T-cell (primary cell): ENCODE measurements at regions not wholly inside any gene's neighbourhood (a gene's known extent, or its start where the extent isn't known, plus 50 kb on each side); places are given as distances from the start of the nearest gene placed in this dataset.

Experiments
- ATAC-seq, 4 experiments: fragments of 200-7000 bp in 3 of 4; fragments of 150-1000 bp in 1 of 4; cut with Tn5 transposase; replicated peaks in 1 of 4; 1 replicate in 3 of 4; 2 replicates in 1 of 4; pipeline ENCODE4 v1.10.0; 2021; ENCODE audit warnings: moderate library complexity in 3 of 4, mild to moderate bottlenecking in 2 of 4, moderate number of reproducible peaks in 1 of 4
- CTCF ChIA-PET, 2 donors: fragments of 300-600 bp; sonication (Branson Sonifier 250); formaldehyde crosslinking; loops; one replicate each; lab custom pipeline; 2022; ENCODE audit warnings: antibody characterized with exemption in 2 of 2; lab: Charles Lee
- POLR2A ChIA-PET, 2 donors: fragments of 300-600 bp; sonication (Branson Sonifier 250); formaldehyde crosslinking; loops; one replicate each; lab custom pipeline; 2022; ENCODE audit warnings: antibody characterized with exemption in 2 of 2; lab: Charles Lee
- DNase-seq, 35 experiments: peaks; one replicate each; pipeline versions ENCODE4 v3.0.0 to v3.0.0-alpha.2; 2013 to 2023
- H3K27ac ChIP-seq: one replicate; pipeline ENCODE4 v1.5.1; 2013; ENCODE audit warnings: low read length
- H3K27me3 ChIP-seq, 2 experiments: replicated peaks in 1 of 2; 1 replicate in 1 of 2; 2 replicates in 1 of 2; pipeline versions ENCODE4 v1.6.1 to v1.7.0; 2013; ENCODE audit warnings: low read length in 1 of 2, mixed read lengths in 1 of 2; ENCODE audit not compliant: control insufficient read depth in 2 of 2, insufficient read depth in 2 of 2; ENCODE audit errors: extremely low read depth in 1 of 2
- H3K36me3 ChIP-seq, 2 donors: 1 replicate in 1 of 2; 2 replicates in 1 of 2; pipeline versions ENCODE4 v1.6.1 to v1.7.0; 2013; ENCODE audit warnings: low read length in 1 of 2; ENCODE audit not compliant: control insufficient read depth in 2 of 2, insufficient read depth in 1 of 2; ENCODE audit errors: extremely low read depth in 1 of 2
- H3K4me1 ChIP-seq, 2 experiments: 1 replicate in 1 of 2; 2 replicates in 1 of 2; pipeline versions ENCODE4 v1.6.1 to v1.7.0; 2013; ENCODE audit warnings: low read length in 2 of 2, mixed read lengths in 1 of 2; ENCODE audit not compliant: insufficient read depth in 2 of 2, control insufficient read depth in 1 of 2; ENCODE audit errors: extremely low read depth in 1 of 2
- H3K4me3 ChIP-seq, 2 donors: 1 replicate in 1 of 2; 2 replicates in 1 of 2; pipeline versions ENCODE4 v1.5.1 to v1.7.0; 2013; ENCODE audit warnings: mild to moderate bottlenecking in 2 of 2, low read length in 1 of 2, moderate library complexity in 1 of 2; ENCODE audit not compliant: control insufficient read depth in 1 of 2; ENCODE audit errors: extremely low read depth in 1 of 2
- H3K9me3 ChIP-seq: 2 replicates; pipeline ENCODE4 v1.7.0; 2013
- H3K27ac Mint-ChIP-seq, 2 donors: one replicate each; pipeline ENCODE4 v1.8.0; 2020 to 2021; ENCODE audit warnings: mild to moderate bottlenecking in 2 of 2, mixed read lengths in 2 of 2
- H3K27me3 Mint-ChIP-seq, 2 donors: one replicate each; pipeline ENCODE4 v1.8.0; 2021 to 2022; ENCODE audit warnings: mixed read lengths in 2 of 2
- H3K36me3 Mint-ChIP-seq: one replicate; pipeline ENCODE4 v1.8.0; 2021; ENCODE audit warnings: mixed read lengths
- H3K4me1 Mint-ChIP-seq, 3 donors: one replicate each; pipeline ENCODE4 v1.8.0; 2020 to 2022; ENCODE audit warnings: mixed read lengths in 3 of 3, mild to moderate bottlenecking in 1 of 3
- H3K4me3 Mint-ChIP-seq, 3 donors: one replicate each; pipeline ENCODE4 v1.8.0; 2020 to 2022; ENCODE audit warnings: mild to moderate bottlenecking in 3 of 3, mixed read lengths in 3 of 3, moderate library complexity in 3 of 3
- H3K9me3 Mint-ChIP-seq, 3 donors: one replicate each; pipeline ENCODE4 v1.8.0; 2020 to 2022; ENCODE audit warnings: mixed read lengths in 3 of 3
- WGBS: methylation state at CpG from one replicate; pipeline ENCODE4 v1.1.5; 2013; ENCODE audit warnings: missing lambda C conversion rate; ENCODE audit not compliant: insufficient coverage; 5-methylcytosine and 5-hydroxymethylcytosine counted together

DNA sequence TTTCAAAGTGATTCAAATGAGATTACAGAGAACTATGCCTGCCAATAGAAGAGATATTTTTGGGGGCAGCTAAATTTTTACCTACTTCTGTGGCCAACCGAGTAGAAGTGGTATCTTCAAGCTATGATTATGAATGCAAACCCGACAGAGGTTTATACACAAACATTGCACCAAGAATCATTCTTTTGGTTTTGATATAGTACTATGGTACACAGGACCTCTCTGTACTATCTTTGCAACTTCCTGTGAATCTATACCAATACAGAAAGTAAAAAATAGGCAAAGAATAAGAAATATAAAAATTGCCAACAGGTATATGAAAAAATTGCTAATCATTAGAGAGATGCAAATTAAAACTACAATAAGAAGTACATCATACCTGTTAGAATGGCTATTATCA is 103.2 kb upstream of the VIPR2 start:
- no peaks in the 10 kb centered on the region for H3K36me3 Mint-ChIP-seq
- no peak overlapping the region for H3K4me3 Mint-ChIP-seq
- no peak overlapping the region for H3K27ac ChIP-seq
- no peak for DNase-seq
- POLR2A ChIA-PET, result interaction anchor here in 1 of 2 donors (0.5 kb wide), 1 partner anchor 106 kb away, joined by 3 read pairs; no protein-coding TSS in a partner anchor
- peaks cover 3 to 19% of the 10 kb centered on the region in 2 donors for H3K27me3 Mint-ChIP-seq
- WGBS, result no CpG with 5 or more reads among the region's 2 CpGs
- peaks cover 0 to 3% of the 10 kb centered on the region in 2 experiments for H3K4me1 ChIP-seq
- no peaks in the 10 kb centered on the region for H3K36me3 ChIP-seq
- H3K9me3 Mint-ChIP-seq, result no peaks in the 10 kb centered on the region
- H3K4me3 ChIP-seq, result no peak overlapping the region
- no peak for ATAC-seq
- CTCF ChIA-PET, result no interaction called here
- no peaks in the 10 kb centered on the region for H3K9me3 ChIP-seq
- H3K27ac Mint-ChIP-seq, result no peak overlapping the region
- no peaks in the 10 kb centered on the region for H3K27me3 ChIP-seq
- peaks cover 0 to 5% (median 0%) of the 10 kb centered on the region in 3 donors for H3K4me1 Mint-ChIP-seq

DNA sequence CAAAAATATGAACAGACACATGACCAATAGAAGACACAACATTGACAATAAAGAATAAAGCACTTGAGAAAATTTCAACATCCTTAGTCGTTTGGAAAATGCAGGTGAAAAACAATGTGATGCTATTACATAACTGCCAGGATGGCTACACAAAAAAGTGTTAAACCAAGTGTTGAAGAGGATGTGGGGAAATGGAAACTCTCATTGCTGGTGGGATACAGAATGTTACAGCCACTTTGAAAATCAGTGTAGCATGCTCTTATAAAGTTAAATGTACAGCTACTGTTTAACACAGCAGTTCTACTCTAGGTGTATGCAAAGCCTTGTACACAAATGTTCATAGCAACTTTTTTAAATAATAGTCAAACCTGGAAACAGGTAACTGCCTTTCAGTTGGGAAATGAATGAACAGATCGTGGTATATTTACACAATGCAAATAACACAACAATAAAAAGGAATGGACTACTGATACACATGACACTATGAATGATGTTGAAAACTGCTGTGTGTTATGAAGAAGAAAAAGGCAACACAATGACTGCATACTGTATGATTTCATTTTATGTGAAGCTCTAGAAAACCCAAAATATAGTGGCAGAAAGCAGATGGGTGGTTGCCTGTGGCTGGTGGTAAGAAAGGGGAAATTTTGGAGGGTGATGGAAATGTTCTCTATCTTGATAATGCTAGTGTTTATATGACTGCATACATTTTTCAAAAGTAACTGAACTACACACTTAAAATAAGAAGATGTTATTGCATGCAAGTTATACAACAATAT is 102.2 kb upstream of the VIPR2 start:
- H3K9me3 ChIP-seq, result no peaks in the 10 kb centered on the region
- CTCF ChIA-PET, result no interaction called here
- Mint-ChIP-seq H3K27me3 (peaks cover 0 to 12% of the 10 kb centered on the region in 2 donors), H3K36me3 (no peaks in the 10 kb centered on the region), H3K4me1 (peaks cover 0 to 5% (median 0%) of the 10 kb centered on the region in 3 donors), H3K27ac (no peak overlapping the region), H3K9me3 (no peaks in the 10 kb centered on the region), H3K4me3 (no peak overlapping the region)
- H3K4me3 ChIP-seq, result no peak overlapping the region
- no peak overlapping the region for H3K27ac ChIP-seq
- H3K27me3 ChIP-seq, result no peaks in the 10 kb centered on the region
- 40% methylated on average over 1 of the region's 2 CpGs for WGBS
- POLR2A ChIA-PET, result no interaction called here
- no peaks in the 10 kb centered on the region for H3K36me3 ChIP-seq
- no peaks in the 10 kb centered on the region for H3K4me1 ChIP-seq
- ATAC-seq (no peak), DNase-seq (no peak)

DNA sequence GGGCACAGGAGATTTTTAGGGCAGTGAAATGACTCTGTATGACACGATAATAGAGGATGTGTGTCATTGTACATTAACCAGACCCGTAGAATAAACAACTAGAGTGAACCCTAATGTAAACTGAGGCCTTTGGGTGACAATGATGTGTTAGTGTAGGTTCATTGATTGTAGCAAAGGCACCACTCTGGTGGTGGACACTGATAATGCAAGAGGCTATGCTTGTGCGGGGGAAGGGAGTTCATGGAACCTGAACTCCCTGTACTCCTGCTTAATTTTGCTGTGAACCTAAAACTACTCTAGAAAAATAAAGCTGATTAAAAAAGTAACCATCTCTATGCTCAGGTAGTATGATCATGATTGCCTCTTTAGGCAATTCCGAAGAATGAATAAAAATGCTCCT is 96.3 kb upstream of the VIPR2 start:
- H3K4me1 ChIP-seq, result no peaks in the 10 kb centered on the region
- Mint-ChIP-seq H3K27me3 (peaks cover 36 to 38% of the 10 kb centered on the region in 2 donors), H3K4me3 (no peak overlapping the region), H3K4me1 (peaks cover 0 to 4% (median 0%) of the 10 kb centered on the region in 3 donors), H3K27ac (no peak overlapping the region), H3K36me3 (no peaks in the 10 kb centered on the region), H3K9me3 (no peaks in the 10 kb centered on the region)
- H3K27me3 ChIP-seq, result peaks cover 0 to 12% of the 10 kb centered on the region in 2 experiments
- CTCF ChIA-PET, result no interaction called here
- no peaks in the 10 kb centered on the region for H3K36me3 ChIP-seq
- ATAC-seq (no peak), DNase-seq (no peak)
- H3K4me3 ChIP-seq, result no peak overlapping the region
- POLR2A ChIA-PET, result no interaction called here
- WGBS, result 90% methylated on average over 2 of the region's 4 CpGs
- H3K27ac ChIP-seq, result no peak overlapping the region
- no peaks in the 10 kb centered on the region for H3K9me3 ChIP-seq

- H3K27me3 Mint-ChIP-seq, result peaks cover 38 to 39% of the 10 kb centered on the region in 2 donors
- ATAC-seq (no peak), DNase-seq (no peak)
- ChIA-PET CTCF (no interaction called here), POLR2A (no interaction called here)
- Histone ChIP-seq H3K27ac (no peak overlapping the region), H3K27me3 (peaks cover 0 to 18% of the 10 kb centered on the region in 2 experiments), H3K4me1 (no peaks in the 10 kb centered on the region), H3K4me3 (no peak overlapping the region), H3K9me3 (no peaks in the 10 kb centered on the region), H3K36me3 (no peaks in the 10 kb centered on the region)
- H3K4me1 Mint-ChIP-seq, result peaks cover 0 to 4% (median 0%) of the 10 kb centered on the region in 3 donors
- H3K27ac Mint-ChIP-seq, result no peak overlapping the region
- H3K4me3 Mint-ChIP-seq, result no peak overlapping the region
- H3K36me3 Mint-ChIP-seq, result no peaks in the 10 kb centered on the region
- no peaks in the 10 kb centered on the region for H3K9me3 Mint-ChIP-seq
These were observed 94.4 kb upstream of the VIPR2 start for GRCh38 chr7:159239028-159239427.

GRCh38 chr7:159238541-159238940 is 93.9 kb upstream of the VIPR2 start:
- Mint-ChIP-seq H3K9me3 (no peaks in the 10 kb centered on the region), H3K4me1 (peaks cover 0 to 4% (median 0%) of the 10 kb centered on the region in 3 donors), H3K36me3 (no peaks in the 10 kb centered on the region), H3K27me3 (peaks cover 37 to 38% of the 10 kb centered on the region in 2 donors), H3K4me3 (no peak overlapping the region), H3K27ac (no peak overlapping the region)
- DNase-seq, result no peak
- H3K27ac ChIP-seq, result no peak overlapping the region
- no peaks in the 10 kb centered on the region for H3K36me3 ChIP-seq
- peaks cover 0 to 18% of the 10 kb centered on the region in 2 experiments for H3K27me3 ChIP-seq
- H3K9me3 ChIP-seq, result no peaks in the 10 kb centered on the region
- ChIA-PET POLR2A (no interaction called here), CTCF (no interaction called here)
- no peak overlapping the region for H3K4me3 ChIP-seq
- ATAC-seq, result no peak
- no CpG with 5 or more reads among the region's 1 CpG for WGBS
- no peaks in the 10 kb centered on the region for H3K4me1 ChIP-seq

DNA sequence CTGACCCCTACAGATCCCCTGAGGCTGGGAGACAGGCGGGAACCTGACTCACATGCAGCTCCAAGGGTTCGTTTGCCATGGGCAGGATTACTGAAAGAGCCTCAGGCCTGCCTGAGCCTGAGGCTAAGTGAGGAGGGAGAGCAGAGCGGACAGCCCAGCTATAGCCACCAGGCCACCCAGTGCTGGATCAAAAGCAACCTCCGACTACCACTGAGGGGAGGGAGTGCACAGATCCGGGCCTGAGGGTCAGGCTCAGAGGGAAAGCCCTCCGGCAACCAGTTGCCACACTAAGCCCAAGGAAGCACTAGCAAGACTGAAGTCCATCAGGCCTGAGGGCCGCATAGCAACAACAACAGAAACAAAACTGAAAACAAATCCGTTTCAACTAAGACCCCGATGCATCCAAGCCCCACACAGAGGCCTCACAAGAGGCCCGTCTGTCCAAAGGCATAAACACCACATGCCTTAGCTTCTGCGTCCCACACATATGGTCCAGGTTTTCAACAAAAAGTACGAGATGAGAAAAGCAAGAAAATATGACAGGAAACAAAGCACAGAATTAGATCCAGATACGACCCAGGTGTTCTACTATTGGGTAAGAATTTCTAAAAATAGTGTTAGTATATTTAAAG is 92.5 kb upstream of the VIPR2 start:
- H3K4me3 Mint-ChIP-seq, result no peak overlapping the region
- H3K9me3 ChIP-seq, result no peaks in the 10 kb centered on the region
- ChIA-PET CTCF (no interaction called here), POLR2A (no interaction called here)
- no peaks in the 10 kb centered on the region for H3K36me3 Mint-ChIP-seq
- H3K27ac Mint-ChIP-seq, result no peak overlapping the region
- DNase-seq, result no peak
- no peak for ATAC-seq
- peaks cover 0 to 18% of the 10 kb centered on the region in 2 experiments for H3K27me3 ChIP-seq
- no peaks in the 10 kb centered on the region for H3K4me1 ChIP-seq
- no peaks in the 10 kb centered on the region for H3K36me3 ChIP-seq
- H3K9me3 Mint-ChIP-seq, result no peaks in the 10 kb centered on the region
- peaks cover 35 to 38% of the 10 kb centered on the region in 2 donors for H3K27me3 Mint-ChIP-seq
- H3K27ac ChIP-seq, result no peak overlapping the region
- H3K4me3 ChIP-seq, result no peak overlapping the region
- H3K4me1 Mint-ChIP-seq, result peaks cover 0 to 4% (median 0%) of the 10 kb centered on the region in 3 donors
- 92% methylated on average over 4 of the region's 13 CpGs for WGBS
